Epithelial cell of proximal tubule (primary cell): ENCODE measurements at regions not wholly inside any gene's neighbourhood (a gene's known extent, or its start where the extent isn't known, plus 50 kb on each side); places are given as distances from the start of the nearest gene placed in this dataset.

Experiments
- DNase-seq: peaks from one replicate; pipeline ENCODE4 v3.0.0-alpha.2; 2011; ENCODE audit warnings: low read depth
- H3K4me3 ChIP-seq: 2 replicates; pipeline ENCODE4 v1.5.1; 2011; ENCODE audit warnings: low read depth, mild to moderate bottlenecking, low read length
- TF ChIP-seq, protein P1 (sequence below): conservative IDR thresholded peaks from 2 replicates; pipeline ENCODE4 v1.5.1; 2012; ENCODE audit warnings: low read depth, mild to moderate bottlenecking, low read length

DNA sequence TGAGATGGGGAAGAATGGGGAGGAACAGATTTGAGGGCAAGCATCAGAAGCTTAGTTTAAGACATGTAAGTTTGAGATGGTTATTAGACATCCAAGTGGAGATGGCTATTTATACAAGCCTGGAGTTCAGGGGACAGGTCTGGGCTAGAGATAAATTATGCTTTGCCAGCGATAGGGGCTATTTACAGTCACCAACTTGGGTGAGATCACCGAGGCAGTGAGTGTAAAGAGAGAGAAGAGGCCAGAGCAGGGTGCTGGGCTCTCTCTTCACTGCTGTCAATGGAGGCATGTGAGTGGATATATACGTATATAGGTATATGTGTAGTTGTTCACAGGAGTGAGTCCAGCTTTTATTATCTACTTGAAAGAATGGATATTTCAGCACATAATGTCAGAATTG, 81.0 kb downstream of the QPCT start:
- TF ChIP-seq, protein P1, sequence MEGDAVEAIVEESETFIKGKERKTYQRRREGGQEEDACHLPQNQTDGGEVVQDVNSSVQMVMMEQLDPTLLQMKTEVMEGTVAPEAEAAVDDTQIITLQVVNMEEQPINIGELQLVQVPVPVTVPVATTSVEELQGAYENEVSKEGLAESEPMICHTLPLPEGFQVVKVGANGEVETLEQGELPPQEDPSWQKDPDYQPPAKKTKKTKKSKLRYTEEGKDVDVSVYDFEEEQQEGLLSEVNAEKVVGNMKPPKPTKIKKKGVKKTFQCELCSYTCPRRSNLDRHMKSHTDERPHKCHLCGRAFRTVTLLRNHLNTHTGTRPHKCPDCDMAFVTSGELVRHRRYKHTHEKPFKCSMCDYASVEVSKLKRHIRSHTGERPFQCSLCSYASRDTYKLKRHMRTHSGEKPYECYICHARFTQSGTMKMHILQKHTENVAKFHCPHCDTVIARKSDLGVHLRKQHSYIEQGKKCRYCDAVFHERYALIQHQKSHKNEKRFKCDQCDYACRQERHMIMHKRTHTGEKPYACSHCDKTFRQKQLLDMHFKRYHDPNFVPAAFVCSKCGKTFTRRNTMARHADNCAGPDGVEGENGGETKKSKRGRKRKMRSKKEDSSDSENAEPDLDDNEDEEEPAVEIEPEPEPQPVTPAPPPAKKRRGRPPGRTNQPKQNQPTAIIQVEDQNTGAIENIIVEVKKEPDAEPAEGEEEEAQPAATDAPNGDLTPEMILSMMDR = no peak
- no peak overlapping the region for H3K4me3 ChIP-seq
- DNase-seq = no peak

DNA sequence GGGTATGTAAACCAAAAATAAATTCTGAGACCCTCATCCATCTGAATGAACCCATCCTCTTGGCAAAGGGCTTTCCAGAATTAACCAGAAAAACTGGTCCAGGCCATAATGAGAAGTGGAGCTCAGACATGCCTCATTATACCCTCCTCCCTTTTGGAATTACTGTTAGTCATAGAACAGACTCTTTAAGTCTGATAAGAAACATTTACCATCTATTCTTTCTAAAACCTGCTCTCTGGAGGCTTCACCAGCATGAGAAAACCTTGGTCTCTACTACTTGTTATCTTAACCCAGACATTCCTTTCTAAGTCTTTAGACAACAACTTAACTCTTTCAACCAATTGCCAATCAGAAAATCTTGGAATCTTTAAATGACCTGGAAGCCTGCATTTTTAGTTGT, 82.8 kb downstream of the QPCT start:
- TF ChIP-seq, protein P1 = no peak
- no peak overlapping the region for H3K4me3 ChIP-seq
- no peak for DNase-seq

DNA sequence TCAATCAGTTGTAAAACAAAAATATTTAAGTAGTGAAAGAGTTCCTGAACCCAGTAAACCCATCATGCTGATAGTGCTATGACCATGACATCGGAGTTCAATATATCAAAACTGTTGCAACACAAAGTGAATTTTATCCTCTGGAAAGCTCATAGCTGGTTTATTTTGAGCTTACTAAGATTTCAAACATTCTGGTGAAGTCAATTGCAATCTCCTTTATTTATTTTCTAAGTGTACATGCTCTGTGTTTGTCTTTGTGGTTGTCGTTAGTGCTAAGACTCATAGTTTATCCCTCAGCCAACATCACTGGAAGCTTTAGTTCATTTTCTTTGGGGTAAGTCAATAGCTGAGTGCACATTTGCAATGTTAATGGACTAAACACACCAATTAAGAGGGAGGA, 91.9 kb downstream of the QPCT start:
- TF ChIP-seq, protein P1 = no peak
- H3K4me3 ChIP-seq = no peak overlapping the region
- no peak for DNase-seq

DNA sequence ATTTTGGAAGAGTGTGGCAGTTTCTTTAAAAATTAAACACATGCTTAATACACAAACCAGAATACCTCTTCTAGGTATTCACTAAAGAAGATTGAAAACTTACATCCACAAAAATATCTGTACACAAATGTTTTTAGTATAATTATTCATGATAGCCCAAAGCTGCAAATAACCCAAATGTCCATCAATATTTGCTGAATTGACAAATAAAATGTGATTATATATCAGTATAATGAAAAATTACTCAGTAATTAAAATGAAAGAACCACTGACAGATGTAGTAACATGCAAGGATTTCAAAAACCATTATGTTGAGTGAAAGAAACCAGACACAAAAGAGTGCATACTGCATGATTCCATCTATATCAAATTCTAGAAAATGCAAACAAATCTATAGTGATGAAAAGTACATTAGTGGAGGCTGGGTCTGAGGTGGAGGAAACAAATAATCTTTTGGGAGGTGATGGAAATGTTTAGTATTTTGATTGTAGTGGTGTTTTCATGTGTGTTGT, 94.8 kb downstream of the QPCT start:
- no peak overlapping the region for H3K4me3 ChIP-seq
- DNase-seq = no peak
- TF ChIP-seq, protein P1 = no peak

DNA sequence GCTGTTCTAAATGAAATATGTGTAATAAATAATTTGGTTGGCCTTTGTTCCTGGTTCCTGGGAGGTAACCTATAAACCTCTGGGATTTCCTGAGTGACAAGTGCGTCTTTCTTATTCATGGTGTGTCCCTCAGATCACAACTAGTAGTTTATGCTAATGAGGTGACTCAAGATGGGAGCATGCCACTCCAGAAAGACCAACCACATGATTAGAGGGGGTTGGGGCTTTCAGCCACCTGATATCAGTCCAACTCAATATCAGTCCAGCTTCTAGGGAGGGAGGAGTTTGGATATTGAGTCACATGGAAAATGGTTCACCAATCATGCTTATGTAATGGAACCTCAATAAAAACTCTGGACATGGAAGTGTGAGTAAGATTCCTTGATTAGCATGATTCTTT, 96.6 kb downstream of the QPCT start:
- peak; percentile 4 for DNase-seq
- TF ChIP-seq, protein P1 = no peak
- no peak overlapping the region for H3K4me3 ChIP-seq

DNA sequence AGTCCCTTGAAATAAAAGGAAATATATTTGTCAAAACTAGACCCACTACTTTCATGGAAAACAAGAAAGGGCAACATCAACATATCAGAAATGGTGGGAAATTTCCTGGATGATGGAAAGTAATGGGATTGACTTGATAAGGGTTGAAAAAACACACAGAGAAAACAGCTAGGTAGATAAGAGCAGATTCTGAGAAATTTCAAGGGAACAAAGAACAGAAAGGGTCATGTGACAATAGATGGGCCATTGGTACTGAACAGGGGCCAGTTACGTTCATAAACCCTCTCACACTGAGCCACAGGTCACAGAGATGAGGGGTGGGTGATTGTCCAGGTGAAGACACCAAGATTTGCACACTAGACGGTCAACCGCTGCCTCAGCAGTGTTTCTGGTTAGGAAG, 98.7 kb downstream of the QPCT start:
- DNase-seq = no peak
- TF ChIP-seq, protein P1 = no peak
- no peak overlapping the region for H3K4me3 ChIP-seq

DNA sequence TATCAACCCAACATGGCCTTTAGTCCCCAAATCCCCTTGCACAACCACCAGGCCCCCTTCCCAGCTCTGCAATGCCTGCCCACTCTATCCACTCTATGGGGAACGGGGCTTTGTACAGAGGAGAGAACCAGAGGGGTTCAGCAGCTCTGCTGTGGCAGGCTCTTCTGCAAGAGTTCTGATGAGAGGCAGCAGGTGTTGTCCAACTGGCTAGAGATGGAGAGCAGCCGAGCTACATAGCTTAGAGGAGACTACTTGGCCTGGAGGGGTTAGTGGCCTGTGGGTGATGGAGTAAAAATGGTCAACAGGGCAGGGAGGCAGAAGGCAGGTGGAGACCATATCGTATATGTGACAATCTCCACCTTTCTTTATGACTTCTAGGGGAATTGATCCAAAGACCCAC, 103.0 kb downstream of the QPCT start:
- DNase-seq = no peak
- H3K4me3 ChIP-seq = no peak overlapping the region
- TF ChIP-seq, protein P1 = no peak
